Hepatocyte (in vitro differentiated cells): ENCODE measurements at regions not wholly inside any gene's neighbourhood (a gene's known extent, or its start where the extent isn't known, plus 50 kb on each side); places are given as distances from the start of the nearest gene placed in this dataset.

Experiments used
- CTCF ChIP-seq: fragments of 200-600 bp; sonication (generic); IDR thresholded peaks from 2 replicates; pipeline ENCODE4 v1.5.1; 2016; ENCODE audit warnings: antibody characterized with exemption, mild to moderate bottlenecking; ENCODE audit not compliant: poor library complexity
- EZH2 ChIP-seq: fragments of 200-600 bp; sonication (generic); IDR thresholded peaks from 2 replicates; pipeline ENCODE4 v1.6.1; 2016; ENCODE audit warnings: antibody characterized with exemption, mild to moderate bottlenecking, borderline replicate concordance

DNA sequence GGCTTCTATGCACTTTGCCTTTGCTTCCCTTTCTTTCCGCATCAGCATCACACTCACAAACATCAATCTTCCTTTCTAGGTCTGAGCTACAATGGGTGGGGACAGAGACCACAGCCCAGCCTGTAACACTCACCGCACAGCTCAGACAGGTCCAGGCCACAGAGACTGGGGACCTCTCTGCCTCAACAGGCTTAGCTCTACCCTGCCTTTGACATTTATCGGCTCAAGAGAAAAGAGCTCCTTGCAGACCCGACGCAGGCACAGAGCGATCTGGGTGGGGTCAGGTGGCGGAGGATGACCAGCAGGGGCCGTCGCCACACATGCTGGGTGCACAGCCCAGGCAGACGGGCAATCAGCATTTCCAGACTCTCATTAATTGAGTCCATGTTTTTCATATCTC lies 837.3 kb downstream of the TBC1D22A start:
- TF ChIP-seq EZH2 (no peak), CTCF (no peak)
